ENCODE measurements at regions not wholly inside any gene's neighbourhood (a gene's known extent, or its start where the extent isn't known, plus 50 kb on each side); places are given as distances from the start of the nearest gene placed in this dataset.

DNA sequence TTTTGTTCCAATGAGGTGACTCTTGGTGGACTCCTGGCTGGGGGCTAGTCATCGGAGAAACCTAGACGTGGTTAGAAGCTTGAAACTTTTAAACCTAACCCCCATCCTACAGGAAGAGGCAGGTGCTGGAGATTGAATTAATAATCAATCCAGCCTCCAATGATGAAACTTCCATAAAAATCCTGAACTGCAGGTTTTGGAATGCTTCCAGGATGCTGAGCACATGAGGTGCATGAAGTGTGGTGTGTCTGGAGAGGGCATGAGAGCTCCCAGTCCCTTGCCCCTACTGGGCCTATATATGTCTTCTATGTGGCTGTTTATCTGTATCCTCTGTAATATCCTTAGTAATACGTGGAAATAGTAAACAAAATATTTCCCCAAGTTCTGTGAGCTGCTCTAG lies 90.7 kb upstream of the PDHA2 start:
- no peak overlapping the region for H3K27ac ChIP-seq (ENCODE audit: low read depth in 1 of 2, low read length in 2 of 2)
- no peak overlapping the region for H2AFZ ChIP-seq (ENCODE audit: insufficient read depth, low read depth, low read length, poor library complexity, severe bottlenecking)
- H3K36me3 ChIP-seq (replicated peaks in 1 of 2; ENCODE audit: control insufficient read depth in 1 of 2, insufficient read depth in 2 of 2, low read length in 2 of 2) = no peaks in the 10 kb centered on the region
- no peak for DNase-seq
- H3K4me1 ChIP-seq (ENCODE audit: control insufficient read depth in 1 of 2, insufficient read depth in 2 of 2, low read length in 2 of 2) = no peaks in the 10 kb centered on the region
- TF ChIP-seq, protein P1, sequence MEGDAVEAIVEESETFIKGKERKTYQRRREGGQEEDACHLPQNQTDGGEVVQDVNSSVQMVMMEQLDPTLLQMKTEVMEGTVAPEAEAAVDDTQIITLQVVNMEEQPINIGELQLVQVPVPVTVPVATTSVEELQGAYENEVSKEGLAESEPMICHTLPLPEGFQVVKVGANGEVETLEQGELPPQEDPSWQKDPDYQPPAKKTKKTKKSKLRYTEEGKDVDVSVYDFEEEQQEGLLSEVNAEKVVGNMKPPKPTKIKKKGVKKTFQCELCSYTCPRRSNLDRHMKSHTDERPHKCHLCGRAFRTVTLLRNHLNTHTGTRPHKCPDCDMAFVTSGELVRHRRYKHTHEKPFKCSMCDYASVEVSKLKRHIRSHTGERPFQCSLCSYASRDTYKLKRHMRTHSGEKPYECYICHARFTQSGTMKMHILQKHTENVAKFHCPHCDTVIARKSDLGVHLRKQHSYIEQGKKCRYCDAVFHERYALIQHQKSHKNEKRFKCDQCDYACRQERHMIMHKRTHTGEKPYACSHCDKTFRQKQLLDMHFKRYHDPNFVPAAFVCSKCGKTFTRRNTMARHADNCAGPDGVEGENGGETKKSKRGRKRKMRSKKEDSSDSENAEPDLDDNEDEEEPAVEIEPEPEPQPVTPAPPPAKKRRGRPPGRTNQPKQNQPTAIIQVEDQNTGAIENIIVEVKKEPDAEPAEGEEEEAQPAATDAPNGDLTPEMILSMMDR (IDR thresholded peaks at IDR 0.05) = no peak
- H3K9me3 Mint-ChIP-seq = peaks cover 2 to 20% (median 9%) of the 10 kb centered on the region in 7 donors
- H3K4me3 Mint-ChIP-seq = no peak overlapping the region
- no CpG with 5 or more reads among the region's 3 CpGs for WGBS (ENCODE audit: insufficient coverage)
- intact Hi-C loops (cut with micrococcal nuclease) = no loop called here
- no peaks in the 10 kb centered on the region for H4K20me1 ChIP-seq (ENCODE audit: insufficient read depth, low read length)
- no peaks in the 10 kb centered on the region for H3K27me3 ChIP-seq (ENCODE audit: control insufficient read depth in 2 of 2, insufficient read depth in 2 of 2, low read length in 2 of 2)
- no peaks in the 10 kb centered on the region for H3K79me2 ChIP-seq (ENCODE audit: insufficient read depth, low read length)
- H3K4me3 ChIP-seq (replicated peaks in 1 of 3; ENCODE audit: low read depth in 2 of 3, low read length in 3 of 3) = no peak overlapping the region
- no peaks in the 10 kb centered on the region for H3K36me3 Mint-ChIP-seq
- no peak overlapping the region for H3K4me2 ChIP-seq (replicated peaks; ENCODE audit: extremely low read depth, low read length, poor library complexity, severe bottlenecking)
- H3K9ac ChIP-seq (ENCODE audit: insufficient read depth, low read length, poor library complexity, severe bottlenecking) = no peak overlapping the region
- H3K27ac Mint-ChIP-seq = no peak overlapping the region
- H3K4me1 Mint-ChIP-seq = no peaks in the 10 kb centered on the region
- H3K9me3 ChIP-seq (replicated peaks in 1 of 2; ENCODE audit: control insufficient read depth in 1 of 2, insufficient read depth in 1 of 2, low read length in 2 of 2) = peaks cover 6 to 8% of the 10 kb centered on the region in 2 donors
- H3K27me3 Mint-ChIP-seq (ENCODE audit: low read depth in 3 of 3) = no peaks in the 10 kb centered on the region

DNA sequence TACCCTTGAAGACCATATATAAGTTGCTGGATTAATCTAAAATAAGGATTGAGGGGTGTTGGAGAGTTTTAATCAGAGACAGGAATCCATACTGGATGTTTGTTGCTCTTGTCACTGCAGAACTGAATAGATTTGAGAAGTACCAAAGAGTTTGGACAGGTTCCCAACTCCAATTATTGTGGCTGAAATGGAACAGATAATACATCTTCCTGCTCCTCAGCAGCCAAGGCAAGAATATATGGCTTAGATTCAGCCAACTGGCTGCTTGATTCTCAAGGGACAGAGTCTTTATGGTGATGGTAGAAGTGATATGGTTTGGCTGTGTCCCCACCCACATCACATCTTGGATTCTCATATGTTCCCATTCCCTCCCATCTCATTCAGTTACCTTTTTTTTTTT lies 97.0 kb upstream of the PDHA2 start:
- H3K27ac ChIP-seq (ENCODE audit: low read depth in 1 of 2, low read length in 2 of 2) = no peak overlapping the region
- H4K20me1 ChIP-seq (ENCODE audit: insufficient read depth, low read length) = no peaks in the 10 kb centered on the region
- H3K4me2 ChIP-seq (replicated peaks; ENCODE audit: extremely low read depth, low read length, poor library complexity, severe bottlenecking) = no peak overlapping the region
- H3K27me3 ChIP-seq (ENCODE audit: control insufficient read depth in 2 of 2, insufficient read depth in 2 of 2, low read length in 2 of 2) = no peaks in the 10 kb centered on the region
- no peaks in the 10 kb centered on the region for H3K4me1 ChIP-seq (ENCODE audit: control insufficient read depth in 1 of 2, insufficient read depth in 2 of 2, low read length in 2 of 2)
- no peak for DNase-seq
- H3K9me3 ChIP-seq (replicated peaks in 1 of 2; ENCODE audit: control insufficient read depth in 1 of 2, insufficient read depth in 1 of 2, low read length in 2 of 2) = peaks cover 8 to 12% of the 10 kb centered on the region in 2 donors
- Mint-ChIP-seq H3K27me3 (ENCODE audit: low read depth in 3 of 3) (no peaks in the 10 kb centered on the region), H3K9me3 (peaks cover 2 to 16% (median 9%) of the 10 kb centered on the region in 7 donors), H3K4me1 (no peaks in the 10 kb centered on the region), H3K27ac (no peak overlapping the region), H3K4me3 (no peak overlapping the region), H3K36me3 (no peaks in the 10 kb centered on the region)
- H3K9ac ChIP-seq (ENCODE audit: insufficient read depth, low read length, poor library complexity, severe bottlenecking) = no peak overlapping the region
- H2AFZ ChIP-seq (ENCODE audit: insufficient read depth, low read depth, low read length, poor library complexity, severe bottlenecking) = no peak overlapping the region
- TF ChIP-seq, protein P1 (IDR thresholded peaks at IDR 0.05) = no peak
- no peaks in the 10 kb centered on the region for H3K36me3 ChIP-seq (replicated peaks in 1 of 2; ENCODE audit: control insufficient read depth in 1 of 2, insufficient read depth in 2 of 2, low read length in 2 of 2)
- intact Hi-C loops (cut with micrococcal nuclease) = no loop called here
- H3K4me3 ChIP-seq (replicated peaks in 1 of 3; ENCODE audit: low read depth in 2 of 3, low read length in 3 of 3) = no peak overlapping the region
- no peaks in the 10 kb centered on the region for H3K79me2 ChIP-seq (ENCODE audit: insufficient read depth, low read length)
